Smooth muscle cell (in vitro differentiated cells): ENCODE measurements at regions not wholly inside any gene's neighbourhood (a gene's known extent, or its start where the extent isn't known, plus 50 kb on each side); places are given as distances from the start of the nearest gene placed in this dataset.

Experiments used
- DNase-seq: peaks from one replicate; lab custom pipeline; 2025; ENCODE audit not compliant: unreplicated experiment; lab: John Stamatoyannopoulos, UW
- H2AFZ ChIP-seq: fragments of 200-600 bp; sonication (generic); 2 replicates; pipeline ENCODE4 v1.6.0; 2016; ENCODE audit warnings: antibody characterized with exemption, low read depth, mild to moderate bottlenecking
- H3F3A ChIP-seq: fragments of 200-600 bp; sonication (generic); 2 replicates; pipeline ENCODE4 v1.6.0; 2017; ENCODE audit warnings: antibody characterized with exemption, low read depth
- H3K27ac ChIP-seq: fragments of 200-600 bp; sonication (generic); 2 replicates; pipeline ENCODE4 v1.5.1; 2016; ENCODE audit warnings: low read depth, mild to moderate bottlenecking
- H3K27me3 ChIP-seq: fragments of 200-600 bp; sonication (generic); 2 replicates; pipeline ENCODE4 v1.6.1; 2016; ENCODE audit warnings: low read depth, mild to moderate bottlenecking
- H3K36me3 ChIP-seq: fragments of 200-600 bp; sonication (generic); 2 replicates; pipeline ENCODE4 v1.5.1; 2016; ENCODE audit warnings: low read depth
- H3K4me1 ChIP-seq: fragments of 200-600 bp; sonication (generic); 2 replicates; pipeline ENCODE4 v1.5.1; 2016; ENCODE audit warnings: low read depth
- H3K4me2 ChIP-seq: fragments of 200-600 bp; sonication (generic); 2 replicates; pipeline ENCODE4 v1.6.0; 2016; ENCODE audit warnings: mild to moderate bottlenecking
- H3K4me3 ChIP-seq: fragments of 200-600 bp; sonication (generic); 2 replicates; pipeline ENCODE4 v1.5.1; 2016; ENCODE audit warnings: mild to moderate bottlenecking
- H3K79me2 ChIP-seq: fragments of 200-600 bp; sonication (generic); 2 replicates; pipeline ENCODE4 v1.6.0; 2016; ENCODE audit warnings: low read depth, mild to moderate bottlenecking
- H3K9ac ChIP-seq: fragments of 200-600 bp; sonication (generic); 2 replicates; pipeline ENCODE4 v1.6.0; 2016; ENCODE audit warnings: low read depth
- H3K9me3 ChIP-seq: fragments of 200-600 bp; sonication (generic); replicated peaks from 2 replicates; pipeline ENCODE4 v1.5.1; 2016; ENCODE audit warnings: low read depth
- H4K20me1 ChIP-seq: fragments of 200-600 bp; sonication (generic); 2 replicates; pipeline ENCODE4 v1.6.0; 2016; ENCODE audit warnings: low read depth
- WGBS: methylation state at CpG from one replicate; pipeline ENCODE4 v1.1.7; 2016; ENCODE audit warnings: low lambda C conversion rate; 5-methylcytosine and 5-hydroxymethylcytosine counted together
- TF ChIP-seq, protein P1 (sequence below): fragments of 200-600 bp; sonication (generic); IDR thresholded peaks from 2 replicates; pipeline ENCODE4 v1.5.1; 2017; ENCODE audit warnings: borderline replicate concordance, mild to moderate bottlenecking, antibody characterized with exemption; ENCODE audit not compliant: insufficient read depth, poor library complexity, severe bottlenecking

DNA sequence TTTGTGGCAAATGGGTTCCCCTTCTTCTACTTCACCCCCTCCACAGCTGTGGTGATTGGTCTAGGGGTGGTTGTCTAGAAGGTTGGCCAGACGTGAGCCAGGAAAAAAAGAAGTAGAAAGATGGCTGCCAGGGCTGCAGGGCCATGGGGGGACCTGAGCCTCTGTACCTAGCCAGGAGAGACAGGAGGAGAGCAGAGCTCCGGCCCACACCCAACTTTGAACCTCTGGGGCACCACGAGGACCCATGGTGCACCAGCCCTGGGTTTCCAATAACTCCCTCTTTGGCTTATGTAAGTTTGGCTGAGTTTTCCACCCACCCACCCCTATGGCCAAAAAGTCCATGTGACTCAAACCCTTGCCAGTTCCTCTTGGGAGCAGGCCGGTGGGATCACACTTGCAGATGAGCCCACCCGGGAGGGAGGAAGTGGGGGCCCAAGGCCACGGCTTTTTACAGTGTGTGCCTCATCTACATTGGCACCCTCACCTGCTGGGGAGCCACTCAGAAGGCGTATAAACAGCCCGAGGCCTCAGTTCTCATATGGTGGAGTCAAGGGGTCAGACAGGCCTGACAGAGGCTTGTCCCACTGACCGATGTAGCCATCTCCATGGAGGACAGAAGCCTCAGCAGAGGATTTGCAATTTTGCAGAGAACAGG, 293.1 kb upstream of the HDAC4 start:
- no peaks in the 10 kb centered on the region for H3K27me3 ChIP-seq
- no peak overlapping the region for H3K9ac ChIP-seq
- H4K20me1 ChIP-seq: no peaks in the 10 kb centered on the region
- no peak overlapping the region for H3K4me2 ChIP-seq
- H3K79me2 ChIP-seq: no peaks in the 10 kb centered on the region
- no peaks in the 10 kb centered on the region for H3K4me1 ChIP-seq
- H3K27ac ChIP-seq: no peak overlapping the region
- DNase-seq: no peak
- TF ChIP-seq, protein P1, sequence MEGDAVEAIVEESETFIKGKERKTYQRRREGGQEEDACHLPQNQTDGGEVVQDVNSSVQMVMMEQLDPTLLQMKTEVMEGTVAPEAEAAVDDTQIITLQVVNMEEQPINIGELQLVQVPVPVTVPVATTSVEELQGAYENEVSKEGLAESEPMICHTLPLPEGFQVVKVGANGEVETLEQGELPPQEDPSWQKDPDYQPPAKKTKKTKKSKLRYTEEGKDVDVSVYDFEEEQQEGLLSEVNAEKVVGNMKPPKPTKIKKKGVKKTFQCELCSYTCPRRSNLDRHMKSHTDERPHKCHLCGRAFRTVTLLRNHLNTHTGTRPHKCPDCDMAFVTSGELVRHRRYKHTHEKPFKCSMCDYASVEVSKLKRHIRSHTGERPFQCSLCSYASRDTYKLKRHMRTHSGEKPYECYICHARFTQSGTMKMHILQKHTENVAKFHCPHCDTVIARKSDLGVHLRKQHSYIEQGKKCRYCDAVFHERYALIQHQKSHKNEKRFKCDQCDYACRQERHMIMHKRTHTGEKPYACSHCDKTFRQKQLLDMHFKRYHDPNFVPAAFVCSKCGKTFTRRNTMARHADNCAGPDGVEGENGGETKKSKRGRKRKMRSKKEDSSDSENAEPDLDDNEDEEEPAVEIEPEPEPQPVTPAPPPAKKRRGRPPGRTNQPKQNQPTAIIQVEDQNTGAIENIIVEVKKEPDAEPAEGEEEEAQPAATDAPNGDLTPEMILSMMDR: no peak
- no peaks in the 10 kb centered on the region for H3F3A ChIP-seq
- WGBS: 90% methylated on average over 9 of the region's 9 CpGs
- H3K9me3 ChIP-seq: no peaks in the 10 kb centered on the region
- H2AFZ ChIP-seq: no peak overlapping the region
- H3K36me3 ChIP-seq: no peaks in the 10 kb centered on the region
- no peak overlapping the region for H3K4me3 ChIP-seq

DNA sequence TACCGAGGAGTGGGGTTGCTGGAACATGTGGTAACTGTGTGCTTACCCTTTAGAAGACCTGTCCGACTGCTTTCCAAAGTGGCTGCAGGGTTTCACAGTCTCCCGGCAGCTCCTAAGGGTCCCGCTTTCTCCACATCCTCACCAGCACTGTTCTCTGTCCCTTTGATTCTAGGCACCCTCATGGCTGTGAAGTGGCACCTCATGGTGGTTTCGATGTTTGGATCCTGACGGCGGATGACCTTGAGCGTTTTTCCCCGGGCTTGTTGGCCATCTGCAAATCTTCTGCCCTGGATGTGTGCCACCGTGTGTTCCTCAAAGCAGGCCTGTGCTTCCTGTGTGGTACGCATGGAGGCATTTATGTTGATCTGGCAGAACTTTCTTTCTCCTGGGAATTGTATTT, 292.5 kb upstream of the HDAC4 start:
- H3K27me3 ChIP-seq: no peaks in the 10 kb centered on the region
- no peaks in the 10 kb centered on the region for H3F3A ChIP-seq
- no peak overlapping the region for H3K4me3 ChIP-seq
- no peak overlapping the region for H3K9ac ChIP-seq
- H3K36me3 ChIP-seq: no peaks in the 10 kb centered on the region
- H3K27ac ChIP-seq: no peak overlapping the region
- no peaks in the 10 kb centered on the region for H3K4me1 ChIP-seq
- TF ChIP-seq, protein P1: no peak
- no peak for DNase-seq
- no peak overlapping the region for H3K4me2 ChIP-seq
- 94% methylated on average over 11 of the region's 11 CpGs for WGBS
- no peaks in the 10 kb centered on the region for H3K9me3 ChIP-seq
- H3K79me2 ChIP-seq: no peaks in the 10 kb centered on the region
- H4K20me1 ChIP-seq: no peaks in the 10 kb centered on the region
- H2AFZ ChIP-seq: no peak overlapping the region

DNA sequence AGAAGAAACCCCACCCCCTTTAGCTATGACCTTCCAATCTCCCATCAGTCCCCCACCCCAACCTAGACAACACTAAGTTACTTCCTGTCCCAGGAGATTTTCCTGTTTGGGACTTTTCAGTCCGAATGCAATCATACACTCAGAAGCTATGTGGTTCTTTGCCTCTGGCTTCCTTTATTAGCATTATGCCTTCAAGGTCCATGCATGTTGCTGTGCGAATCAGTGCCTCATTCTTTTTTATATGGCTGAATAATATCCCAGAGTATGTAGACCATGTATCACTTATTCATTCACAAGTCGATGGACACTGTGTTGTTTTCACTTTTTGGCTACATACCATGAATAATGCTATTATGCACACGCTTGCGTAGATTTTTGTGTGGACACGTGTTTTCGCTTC, 292.1 kb upstream of the HDAC4 start:
- Histone ChIP-seq H3K4me1 (no peaks in the 10 kb centered on the region), H3K27ac (no peak overlapping the region), H3K9ac (no peak overlapping the region), H3K36me3 (no peaks in the 10 kb centered on the region), H4K20me1 (no peaks in the 10 kb centered on the region), H3F3A (no peaks in the 10 kb centered on the region), H3K79me2 (no peaks in the 10 kb centered on the region), H3K4me2 (no peak overlapping the region), H2AFZ (no peak overlapping the region), H3K9me3 (no peaks in the 10 kb centered on the region), H3K4me3 (no peak overlapping the region), H3K27me3 (no peaks in the 10 kb centered on the region)
- WGBS: 93% methylated on average over 7 of the region's 7 CpGs
- TF ChIP-seq, protein P1: no peak
- no peak for DNase-seq

DNA sequence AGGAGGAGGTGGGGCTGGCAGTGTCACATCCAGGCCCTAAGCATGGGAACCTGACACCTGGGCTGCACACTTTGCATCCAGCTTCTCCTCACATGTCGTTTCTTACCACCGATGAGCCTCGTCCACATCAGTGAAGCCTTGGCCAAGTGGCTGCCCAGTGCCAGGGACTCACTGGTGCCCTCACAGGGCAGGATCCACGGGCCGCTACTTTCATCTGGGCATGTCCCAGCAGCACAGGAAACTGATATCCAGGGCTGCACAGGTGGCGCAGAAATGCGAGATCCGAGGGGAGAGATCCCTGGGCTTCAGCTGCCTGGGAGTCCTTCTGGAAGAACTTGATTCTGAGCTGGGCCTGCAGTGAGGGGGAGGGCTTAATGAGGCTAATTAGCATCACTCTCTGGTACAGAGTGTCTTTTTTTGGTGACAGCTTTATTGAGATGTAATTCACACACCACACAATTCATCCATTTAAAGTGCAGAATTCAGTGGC, 291.6 kb upstream of the HDAC4 start:
- no peaks in the 10 kb centered on the region for H3F3A ChIP-seq
- H3K9me3 ChIP-seq: no peaks in the 10 kb centered on the region
- no peaks in the 10 kb centered on the region for H3K4me1 ChIP-seq
- DNase-seq: no peak
- H2AFZ ChIP-seq: no peak overlapping the region
- no peak overlapping the region for H3K4me2 ChIP-seq
- TF ChIP-seq, protein P1: no peak
- H3K36me3 ChIP-seq: no peaks in the 10 kb centered on the region
- WGBS: 95% methylated on average over 8 of the region's 8 CpGs
- no peak overlapping the region for H3K27ac ChIP-seq
- no peak overlapping the region for H3K9ac ChIP-seq
- H3K27me3 ChIP-seq: no peaks in the 10 kb centered on the region
- H3K4me3 ChIP-seq: no peak overlapping the region
- no peaks in the 10 kb centered on the region for H4K20me1 ChIP-seq
- no peaks in the 10 kb centered on the region for H3K79me2 ChIP-seq
